ENCODE measurements at regions not wholly inside any gene's neighbourhood (a gene's known extent, or its start where the extent isn't known, plus 50 kb on each side); places are given as distances from the start of the nearest gene placed in this dataset.

- TF ChIP-seq CTCF (IDR thresholded peaks at IDR 0.05; ENCODE audit: control extremely low read depth in 1 of 3, insufficient read depth in 1 of 3, low read depth in 1 of 3, low read length in 3 of 3) (no peak), SIN3A (conservative IDR thresholded peaks at IDR 0.05 in 1 of 2, IDR thresholded peaks at IDR 0.05 in 1 of 2; ENCODE audit: low read depth in 1 of 2, low read length in 2 of 2) (no peak), TEAD4 (IDR thresholded peaks at IDR 0.05; ENCODE audit: low read depth, low read length) (no peak), JUN (IDR thresholded peaks at IDR 0.05; ENCODE audit: low read depth, low read length) (no peak), POLR2AphosphoS5 (IDR thresholded peaks at IDR 0.05; ENCODE audit: low read depth, low read length) (no peak), RFX5 (IDR thresholded peaks at IDR 0.05; ENCODE audit: borderline replicate concordance, low read depth, low read length) (no peak), PHF8 (conservative IDR thresholded peaks at IDR 0.05; ENCODE audit: low read depth, low read length) (no peak), CEBPB (IDR thresholded peaks at IDR 0.05; ENCODE audit: low read depth, low read length) (no peak), POLR2A (IDR thresholded peaks at IDR 0.05; ENCODE audit: control extremely low read depth in 1 of 2, low read depth in 2 of 2, low read length in 2 of 2) (no peak), CHD1 (IDR thresholded peaks at IDR 0.05; ENCODE audit: low read depth, low read length) (no peak), NRF1 (IDR thresholded peaks at IDR 0.05; ENCODE audit: low read depth, low read length) (no peak)
These were observed 395.2 kb upstream of the TOM1L1 start for GRCh38 chr17:54505404-54505803.
